ENCODE measurements at regions not wholly inside any gene's neighbourhood (a gene's known extent, or its start where the extent isn't known, plus 50 kb on each side); places are given as distances from the start of the nearest gene placed in this dataset.

DNA sequence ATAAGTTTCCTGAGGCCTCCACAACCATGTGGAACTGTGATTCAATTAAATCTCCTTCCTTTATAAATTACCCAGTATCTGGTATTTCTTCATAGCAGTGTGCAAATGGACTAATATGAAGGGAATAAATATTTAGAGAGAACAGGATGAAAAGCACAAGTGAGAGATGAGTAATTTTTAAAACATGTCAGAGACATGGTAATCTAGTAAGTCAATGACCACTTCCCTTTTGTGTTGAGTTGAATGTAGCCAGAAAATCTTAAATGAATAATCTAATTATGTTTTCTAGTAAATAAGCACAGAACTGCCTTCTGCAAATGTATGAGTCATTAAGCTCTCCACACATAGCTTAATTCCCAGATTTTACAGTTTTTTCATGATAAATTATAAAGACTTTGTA, 524.1 kb upstream of the SLITRK5 start:
- no peaks in the 10 kb centered on the region for H3K27me3 ChIP-seq
- TF ChIP-seq, protein P1, sequence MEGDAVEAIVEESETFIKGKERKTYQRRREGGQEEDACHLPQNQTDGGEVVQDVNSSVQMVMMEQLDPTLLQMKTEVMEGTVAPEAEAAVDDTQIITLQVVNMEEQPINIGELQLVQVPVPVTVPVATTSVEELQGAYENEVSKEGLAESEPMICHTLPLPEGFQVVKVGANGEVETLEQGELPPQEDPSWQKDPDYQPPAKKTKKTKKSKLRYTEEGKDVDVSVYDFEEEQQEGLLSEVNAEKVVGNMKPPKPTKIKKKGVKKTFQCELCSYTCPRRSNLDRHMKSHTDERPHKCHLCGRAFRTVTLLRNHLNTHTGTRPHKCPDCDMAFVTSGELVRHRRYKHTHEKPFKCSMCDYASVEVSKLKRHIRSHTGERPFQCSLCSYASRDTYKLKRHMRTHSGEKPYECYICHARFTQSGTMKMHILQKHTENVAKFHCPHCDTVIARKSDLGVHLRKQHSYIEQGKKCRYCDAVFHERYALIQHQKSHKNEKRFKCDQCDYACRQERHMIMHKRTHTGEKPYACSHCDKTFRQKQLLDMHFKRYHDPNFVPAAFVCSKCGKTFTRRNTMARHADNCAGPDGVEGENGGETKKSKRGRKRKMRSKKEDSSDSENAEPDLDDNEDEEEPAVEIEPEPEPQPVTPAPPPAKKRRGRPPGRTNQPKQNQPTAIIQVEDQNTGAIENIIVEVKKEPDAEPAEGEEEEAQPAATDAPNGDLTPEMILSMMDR (IDR thresholded peaks at IDR 0.05; ENCODE audit: low read depth, low read length): no peak
- no peak overlapping the region for H3K27ac ChIP-seq
- no peak overlapping the region for H3K4me3 ChIP-seq
- no peaks in the 10 kb centered on the region for H3K4me1 ChIP-seq (ENCODE audit: low read depth)
- no peaks in the 10 kb centered on the region for H3K36me3 ChIP-seq
- DNase-seq (ENCODE audit: low read depth in 1 of 2, low spot score in 1 of 2): peak in 1 of 2 donors; percentile 11
- no peaks in the 10 kb centered on the region for H3K9me3 ChIP-seq (ENCODE audit: low read depth)

DNA sequence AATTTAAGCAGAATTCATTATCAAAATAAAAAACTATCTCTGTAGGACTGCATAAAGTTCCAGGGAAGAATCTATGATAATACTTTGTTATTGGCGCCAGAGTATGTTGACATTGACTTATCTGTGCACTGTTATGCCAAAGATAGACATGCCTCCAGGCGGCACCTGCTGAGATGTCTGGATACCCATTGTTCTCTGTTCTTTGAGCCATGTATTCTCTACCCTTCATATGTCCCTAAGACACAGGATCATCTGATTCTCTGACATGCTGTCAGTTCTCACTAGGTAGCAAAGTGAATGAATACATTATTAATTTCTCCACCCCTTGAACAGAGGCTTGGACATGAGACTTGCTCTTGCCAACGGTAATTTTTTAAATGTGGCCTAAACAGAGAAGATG, 517.8 kb upstream of the SLITRK5 start:
- TF ChIP-seq, protein P1 (IDR thresholded peaks at IDR 0.05; ENCODE audit: low read depth, low read length): no peak
- Histone ChIP-seq H3K9me3 (ENCODE audit: low read depth) (no peaks in the 10 kb centered on the region), H3K36me3 (no peaks in the 10 kb centered on the region), H3K4me1 (ENCODE audit: low read depth) (no peaks in the 10 kb centered on the region), H3K27ac (no peak overlapping the region), H3K27me3 (no peaks in the 10 kb centered on the region), H3K4me3 (no peak overlapping the region)
- no peak for DNase-seq (ENCODE audit: low read depth in 1 of 2, low spot score in 1 of 2)

DNA sequence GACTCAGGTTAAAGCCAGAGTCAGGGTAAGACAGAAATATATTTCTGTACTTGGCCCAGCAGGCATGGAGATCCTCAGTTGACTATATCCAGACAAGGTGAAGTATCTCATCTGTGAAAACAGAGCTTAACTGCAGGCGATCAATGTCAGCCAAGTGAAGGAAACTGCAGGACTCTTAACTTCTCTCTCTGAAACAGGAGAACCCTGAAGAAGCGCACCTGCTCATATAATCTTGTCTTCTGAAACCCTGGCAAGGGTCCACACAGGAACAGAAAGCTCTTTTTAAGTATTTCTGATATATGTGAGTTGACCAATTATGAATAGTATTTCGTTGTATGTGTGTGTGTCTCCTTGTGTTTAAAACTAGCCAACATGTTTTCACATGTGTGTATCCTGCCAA, 504.8 kb upstream of the SLITRK5 start:
- no peaks in the 10 kb centered on the region for H3K4me1 ChIP-seq (ENCODE audit: low read depth)
- no peaks in the 10 kb centered on the region for H3K36me3 ChIP-seq
- DNase-seq (ENCODE audit: low read depth in 1 of 2, low spot score in 1 of 2): no peak
- H3K9me3 ChIP-seq (ENCODE audit: low read depth): no peaks in the 10 kb centered on the region
- no peak overlapping the region for H3K4me3 ChIP-seq
- TF ChIP-seq, protein P1 (IDR thresholded peaks at IDR 0.05; ENCODE audit: low read depth, low read length): no peak
- no peak overlapping the region for H3K27ac ChIP-seq
- H3K27me3 ChIP-seq: no peaks in the 10 kb centered on the region

DNA sequence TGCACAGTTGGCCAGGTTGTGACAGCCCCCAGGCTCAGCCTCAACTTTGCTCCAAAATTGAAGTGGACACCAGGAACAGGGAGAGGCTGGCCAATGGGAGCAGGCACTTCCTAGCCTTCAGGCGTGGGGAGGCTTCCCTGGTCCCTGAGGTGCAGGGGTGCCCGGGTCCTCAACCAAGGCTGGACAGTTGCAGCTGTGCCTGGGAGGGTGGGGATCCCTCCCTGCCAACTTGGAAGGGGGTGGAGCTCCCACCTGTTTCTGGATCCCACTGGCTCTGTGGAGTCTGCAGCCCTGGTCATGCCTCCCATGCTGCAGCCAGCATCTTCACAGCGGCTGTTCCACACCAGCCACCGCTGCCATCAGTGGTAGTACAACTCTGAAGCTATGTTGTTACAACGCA, 502.8 kb upstream of the SLITRK5 start:
- no peak overlapping the region for H3K27ac ChIP-seq
- no peaks in the 10 kb centered on the region for H3K36me3 ChIP-seq
- TF ChIP-seq, protein P1 (IDR thresholded peaks at IDR 0.05; ENCODE audit: low read depth, low read length): no peak
- no peaks in the 10 kb centered on the region for H3K4me1 ChIP-seq (ENCODE audit: low read depth)
- no peak overlapping the region for H3K4me3 ChIP-seq
- no peaks in the 10 kb centered on the region for H3K27me3 ChIP-seq
- DNase-seq (ENCODE audit: low read depth in 1 of 2, low spot score in 1 of 2): no peak
- no peaks in the 10 kb centered on the region for H3K9me3 ChIP-seq (ENCODE audit: low read depth)

DNA sequence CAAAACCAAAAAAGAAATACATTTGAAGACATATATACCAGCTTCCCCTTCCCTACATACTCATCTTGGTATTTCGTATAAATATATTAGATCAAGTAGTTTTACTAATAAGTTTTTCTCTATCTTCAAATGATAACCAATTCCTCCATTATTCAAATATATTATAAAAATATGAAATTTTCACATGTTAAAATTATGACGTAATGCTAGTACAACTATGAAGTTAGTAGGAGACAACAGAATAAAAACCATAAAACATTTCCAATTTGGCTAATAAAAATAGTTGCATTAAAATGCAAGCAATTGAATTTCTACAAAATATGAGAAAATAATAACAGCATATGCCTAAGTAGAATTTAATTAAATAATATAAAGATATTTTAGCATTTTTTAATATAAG, 501.8 kb upstream of the SLITRK5 start:
- no peaks in the 10 kb centered on the region for H3K9me3 ChIP-seq (ENCODE audit: low read depth)
- H3K27ac ChIP-seq: no peak overlapping the region
- TF ChIP-seq, protein P1 (IDR thresholded peaks at IDR 0.05; ENCODE audit: low read depth, low read length): no peak
- H3K4me3 ChIP-seq: no peak overlapping the region
- H3K27me3 ChIP-seq: no peaks in the 10 kb centered on the region
- H3K4me1 ChIP-seq (ENCODE audit: low read depth): no peaks in the 10 kb centered on the region
- no peak for DNase-seq (ENCODE audit: low read depth in 1 of 2, low spot score in 1 of 2)
- no peaks in the 10 kb centered on the region for H3K36me3 ChIP-seq

Measured in cardiac muscle cell (in vitro differentiated cells and primary cell).